Astrocyte (in vitro differentiated cells and primary cell): ENCODE measurements at regions not wholly inside any gene's neighbourhood (a gene's known extent, or its start where the extent isn't known, plus 50 kb on each side); places are given as distances from the start of the nearest gene placed in this dataset.

Experiments
- DNase-seq: peaks from one replicate; pipeline ENCODE4 v3.0.0-alpha.2; 2010; ENCODE audit warnings: low read depth
- FAIRE-seq: peaks from 2 replicates; lab custom pipeline; 2011; peaks lifted over from hg19 to GRCh38; lab: Jason Lieb, UNC
- H2AFZ ChIP-seq: 2 replicates; pipeline ENCODE4 v1.6.0; 2012; ENCODE audit warnings: low read depth, low read length, inconsistent platforms
- H3K27ac ChIP-seq: 2 replicates; pipeline ENCODE4 v1.5.1; 2011; ENCODE audit warnings: low read depth, low read length, inconsistent platforms
- H3K27me3 ChIP-seq: 2 replicates; pipeline ENCODE4 v1.6.0; 2011; ENCODE audit warnings: low read length, inconsistent platforms; ENCODE audit not compliant: insufficient read depth
- H3K36me3 ChIP-seq: 2 replicates; pipeline ENCODE4 v1.5.1; 2011; ENCODE audit warnings: low read length, inconsistent platforms; ENCODE audit not compliant: insufficient read depth
- H3K4me1 ChIP-seq: 2 replicates; pipeline ENCODE4 v1.5.1; 2011; ENCODE audit warnings: low read length, inconsistent platforms; ENCODE audit not compliant: insufficient read depth
- H3K4me2 ChIP-seq: 2 replicates; pipeline ENCODE4 v1.6.0; 2012; ENCODE audit warnings: low read length, inconsistent platforms
- H3K4me3 ChIP-seq: 2 replicates; pipeline ENCODE4 v1.5.1; 2011; ENCODE audit warnings: low read depth, mild to moderate bottlenecking, low read length, inconsistent platforms; ENCODE audit not compliant: insufficient read depth
- H3K79me2 ChIP-seq: 2 replicates; pipeline ENCODE4 v1.6.0; 2012; ENCODE audit warnings: mild to moderate bottlenecking, low read length, inconsistent platforms; ENCODE audit not compliant: insufficient read depth
- H3K9ac ChIP-seq: 2 replicates; pipeline ENCODE4 v1.6.0; 2012; ENCODE audit warnings: mild to moderate bottlenecking, low read length, inconsistent platforms
- H3K9me3 ChIP-seq: 2 replicates; pipeline ENCODE4 v1.5.1; 2012; ENCODE audit warnings: low read depth, mild to moderate bottlenecking, low read length, inconsistent platforms; ENCODE audit not compliant: insufficient read depth
- H4K20me1 ChIP-seq: 2 replicates; pipeline ENCODE4 v1.6.0; 2012; ENCODE audit warnings: low read length, inconsistent platforms; ENCODE audit not compliant: insufficient read depth
- H3K27ac Mint-ChIP-seq: one replicate; pipeline ENCODE4 v1.8.0; 2021; ENCODE audit warnings: mild to moderate bottlenecking, mixed read lengths; ENCODE audit not compliant: unreplicated experiment
- H3K27me3 Mint-ChIP-seq: one replicate; pipeline ENCODE4 v1.8.0; 2021; ENCODE audit warnings: low read depth, mixed read lengths; ENCODE audit not compliant: unreplicated experiment
- H3K36me3 Mint-ChIP-seq: one replicate; pipeline ENCODE4 v1.8.0; 2021; ENCODE audit warnings: low read depth, mixed read lengths; ENCODE audit not compliant: unreplicated experiment
- H3K4me1 Mint-ChIP-seq: one replicate; pipeline ENCODE4 v1.8.0; 2021; ENCODE audit warnings: low read depth, mixed read lengths; ENCODE audit not compliant: unreplicated experiment
- H3K4me3 Mint-ChIP-seq: one replicate; pipeline ENCODE4 v1.8.0; 2021; ENCODE audit warnings: mild to moderate bottlenecking, moderate library complexity, mixed read lengths; ENCODE audit not compliant: unreplicated experiment
- H3K9me3 Mint-ChIP-seq: one replicate; pipeline ENCODE4 v1.8.0; 2021; ENCODE audit warnings: mild to moderate bottlenecking, mixed read lengths; ENCODE audit not compliant: unreplicated experiment
- CTCF ChIP-seq: IDR thresholded peaks from 2 replicates; pipeline ENCODE4 v1.5.1; 2011; ENCODE audit warnings: low read depth, mild to moderate bottlenecking, inconsistent platforms, low read length, moderate library complexity; ENCODE audit not compliant: insufficient read depth
- EZH2 ChIP-seq: IDR thresholded peaks from 2 replicates; pipeline ENCODE4 v1.6.1; 2012; ENCODE audit warnings: mild to moderate bottlenecking, low read length, inconsistent platforms; ENCODE audit not compliant: insufficient read depth

- no peaks in the 10 kb centered on the region for H3K9me3 ChIP-seq
- Mint-ChIP-seq H3K9me3 (no peaks in the 10 kb centered on the region), H3K27ac (no peak overlapping the region), H3K27me3 (no peaks in the 10 kb centered on the region), H3K4me1 (peaks cover 3% of the 10 kb centered on the region), H3K36me3 (no peaks in the 10 kb centered on the region), H3K4me3 (no peak overlapping the region)
- H3K4me2 ChIP-seq, result no peak overlapping the region
- no peaks in the 10 kb centered on the region for H3K27me3 ChIP-seq
- DNase-seq (no peak), FAIRE-seq (no peak)
- no peaks in the 10 kb centered on the region for H3K4me1 ChIP-seq
- no peaks in the 10 kb centered on the region for H3K36me3 ChIP-seq
- no peaks in the 10 kb centered on the region for H3K79me2 ChIP-seq
- TF ChIP-seq CTCF, result no peak
- TF ChIP-seq EZH2, result no peak
- H3K27ac ChIP-seq, result no peak overlapping the region
- no peak overlapping the region for H3K4me3 ChIP-seq
- H3K9ac ChIP-seq, result no peak overlapping the region
- no peak overlapping the region for H2AFZ ChIP-seq
- H4K20me1 ChIP-seq, result no peaks in the 10 kb centered on the region
Measured at GRCh38 chrY:16502733-16503214, 1377.2 kb downstream of the CDY2B start.

GRCh38 chrY:16490706-16491105 lies 1389.3 kb downstream of the CDY2B start:
- Histone ChIP-seq H4K20me1 (no peaks in the 10 kb centered on the region), H3K9me3 (no peaks in the 10 kb centered on the region), H3K36me3 (no peaks in the 10 kb centered on the region), H2AFZ (no peak overlapping the region), H3K9ac (no peak overlapping the region), H3K4me3 (no peak overlapping the region), H3K4me1 (no peaks in the 10 kb centered on the region), H3K27me3 (no peaks in the 10 kb centered on the region), H3K79me2 (no peaks in the 10 kb centered on the region), H3K27ac (no peak overlapping the region), H3K4me2 (no peak overlapping the region)
- H3K36me3 Mint-ChIP-seq, result no peaks in the 10 kb centered on the region
- no peaks in the 10 kb centered on the region for H3K9me3 Mint-ChIP-seq
- no peak for DNase-seq
- H3K27me3 Mint-ChIP-seq, result no peaks in the 10 kb centered on the region
- TF ChIP-seq CTCF (no peak), EZH2 (no peak)
- H3K4me1 Mint-ChIP-seq, result peaks cover 9% of the 10 kb centered on the region
- no peak for FAIRE-seq
- H3K4me3 Mint-ChIP-seq, result no peak overlapping the region
- H3K27ac Mint-ChIP-seq, result no peak overlapping the region

GRCh38 chrY:16486696-16487215 lies 1393.3 kb downstream of the CDY2B start:
- H3K4me2 ChIP-seq, result no peak overlapping the region
- no peak overlapping the region for H3K27ac ChIP-seq
- Mint-ChIP-seq H3K4me3 (no peak overlapping the region), H3K27ac (no peak overlapping the region), H3K36me3 (no peaks in the 10 kb centered on the region), H3K9me3 (no peaks in the 10 kb centered on the region), H3K27me3 (no peaks in the 10 kb centered on the region), H3K4me1 (peaks cover 5% of the 10 kb centered on the region)
- TF ChIP-seq EZH2 (no peak), CTCF (no peak)
- no peaks in the 10 kb centered on the region for H4K20me1 ChIP-seq
- no peak overlapping the region for H3K9ac ChIP-seq
- H2AFZ ChIP-seq, result no peak overlapping the region
- FAIRE-seq, result no peak
- no peak for DNase-seq
- no peak overlapping the region for H3K4me3 ChIP-seq
- no peaks in the 10 kb centered on the region for H3K9me3 ChIP-seq
- no peaks in the 10 kb centered on the region for H3K27me3 ChIP-seq
- no peaks in the 10 kb centered on the region for H3K79me2 ChIP-seq
- H3K4me1 ChIP-seq, result no peaks in the 10 kb centered on the region
- H3K36me3 ChIP-seq, result no peaks in the 10 kb centered on the region
